Activated CD4-positive, alpha-beta T cell treated with anti-CD3 and anti-CD28 coated beads for 4 hours (primary cell): ENCODE measurements at regions not wholly inside any gene's neighbourhood (a gene's known extent, or its start where the extent isn't known, plus 50 kb on each side); places are given as distances from the start of the nearest gene placed in this dataset.

ENCODE experiments used
- DNase-seq, 2 donors: peaks; one replicate each; pipeline ENCODE4 v3.0.0-alpha.2; 2020

- DNase-seq, result no peak
Observed at GRCh38 chr10:24150853-24151252, 58.1 kb upstream of the KIAA1217 start.

GRCh38 chr10:24152270-24152669 is 56.7 kb upstream of the KIAA1217 start:
- DNase-seq, result no peak

GRCh38 chr10:24153031-24153430 is 55.9 kb upstream of the KIAA1217 start:
- DNase-seq, result no peak

- DNase-seq, result no peak
Observed at GRCh38 chr10:24153537-24153936, 55.4 kb upstream of the KIAA1217 start.

GRCh38 chr10:24156686-24157085 is 52.3 kb upstream of the KIAA1217 start:
- DNase-seq, result no peak

- DNase-seq, result no peak
Observed at GRCh38 chr10:24157567-24157966, 51.4 kb upstream of the KIAA1217 start.
